ELF-1 (cell line): ENCODE measurements at regions not wholly inside any gene's neighbourhood (a gene's known extent, or its start where the extent isn't known, plus 50 kb on each side); places are given as distances from the start of the nearest gene placed in this dataset.

ENCODE experiments used
- DNase-seq: peaks from one replicate; pipeline ENCODE4 v3.0.0-alpha.2; 2016; ENCODE audit warnings: low read depth, low spot score

DNA sequence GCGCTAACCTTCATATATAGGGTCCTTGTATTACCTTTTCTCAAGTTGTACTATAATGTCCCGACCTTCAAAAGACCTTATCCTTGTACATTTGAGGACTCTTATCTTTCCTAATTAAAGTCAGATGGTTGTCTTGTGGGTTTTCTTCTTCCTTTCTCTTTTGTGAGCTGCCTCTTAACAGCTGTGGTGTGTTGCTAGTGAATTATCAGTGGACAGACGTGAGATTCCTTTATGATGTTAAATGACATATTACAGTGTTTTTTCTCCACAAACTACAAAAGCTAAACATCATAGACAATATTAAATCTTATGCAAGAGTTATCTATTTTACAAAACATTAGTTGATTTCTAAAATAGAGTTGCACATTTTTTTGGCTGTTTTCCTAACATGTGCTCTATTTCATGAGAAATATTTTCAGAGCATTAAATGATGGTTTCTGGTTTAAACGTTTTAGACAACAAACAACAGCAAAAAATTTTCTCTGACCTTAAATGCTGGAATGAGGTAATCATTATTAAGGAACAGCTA lies 272.2 kb upstream of the NPVF start:
- DNase-seq, result no peak

DNA sequence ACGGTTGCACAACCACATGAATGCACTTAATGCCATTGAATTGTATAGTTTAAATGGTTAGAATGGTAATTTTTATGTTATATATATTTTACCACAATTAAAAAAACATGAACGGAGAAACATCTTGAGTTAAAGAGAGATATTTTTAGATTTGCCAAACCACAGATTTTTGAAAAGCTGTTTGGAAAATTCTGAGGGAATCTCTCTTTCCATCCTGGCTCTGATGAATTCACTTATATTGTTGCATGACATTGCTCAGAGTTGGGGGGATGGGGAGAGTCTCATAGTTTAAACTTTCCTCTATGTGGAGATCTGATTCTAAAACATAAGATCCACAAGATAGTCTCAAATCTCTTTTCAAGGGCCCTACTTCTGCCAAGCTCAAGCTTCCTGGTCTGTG lies 275.0 kb upstream of the NPVF start:
- no peak for DNase-seq

GRCh38 chr7:25512061-25512687 lies 283.9 kb upstream of the NPVF start:
- no peak for DNase-seq

DNA sequence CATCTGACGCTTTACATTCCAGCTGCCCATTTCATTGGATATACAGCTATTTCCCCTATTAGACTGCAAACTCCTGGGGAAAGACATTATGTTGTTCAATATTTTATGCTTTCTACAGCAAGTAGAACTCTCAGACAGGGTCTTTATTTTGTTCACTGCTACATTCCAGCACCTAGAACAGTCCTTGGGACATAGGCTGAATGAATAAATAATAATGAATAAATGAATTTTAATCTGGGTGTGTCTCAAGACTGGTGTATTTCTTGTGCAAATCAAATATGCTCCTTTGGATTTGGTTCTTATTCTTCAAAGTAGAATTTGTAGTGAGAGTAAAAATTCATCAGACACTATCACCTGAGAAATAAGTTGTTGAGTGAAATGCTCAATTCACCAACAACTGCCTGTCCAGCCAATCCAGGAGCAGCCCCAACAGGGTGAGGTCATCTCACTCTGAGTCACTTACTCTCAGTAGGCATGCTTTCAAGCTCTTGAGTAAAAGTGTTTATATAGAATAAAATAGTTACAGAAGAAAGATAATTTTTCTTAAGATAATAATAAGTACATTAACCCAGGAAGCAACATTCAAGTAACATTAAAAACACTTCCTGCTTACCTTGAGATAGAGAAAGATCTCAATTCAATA lies 287.5 kb upstream of the NPVF start:
- DNase-seq, result no peak

DNA sequence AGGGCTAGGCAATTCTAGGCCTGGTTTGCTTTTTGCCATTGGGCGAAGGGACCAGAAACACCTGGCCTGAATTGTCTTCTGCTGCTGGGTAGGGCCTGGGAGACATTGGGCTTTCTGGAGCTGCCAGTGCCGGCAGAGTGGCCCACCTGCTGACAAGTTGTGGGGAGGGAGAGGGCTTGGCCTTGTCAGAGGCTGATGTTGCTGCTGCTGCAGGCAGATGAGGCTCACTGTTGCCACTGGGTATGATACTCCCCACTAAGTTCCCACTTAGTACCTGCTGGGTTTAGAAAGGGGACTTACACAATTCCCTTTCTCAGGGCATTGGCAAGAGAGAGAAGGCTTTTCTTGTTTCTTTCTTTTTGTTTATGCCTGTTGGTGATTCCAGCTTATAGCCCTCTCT lies 289.6 kb upstream of the NPVF start:
- peak; percentile 6 for DNase-seq

DNA sequence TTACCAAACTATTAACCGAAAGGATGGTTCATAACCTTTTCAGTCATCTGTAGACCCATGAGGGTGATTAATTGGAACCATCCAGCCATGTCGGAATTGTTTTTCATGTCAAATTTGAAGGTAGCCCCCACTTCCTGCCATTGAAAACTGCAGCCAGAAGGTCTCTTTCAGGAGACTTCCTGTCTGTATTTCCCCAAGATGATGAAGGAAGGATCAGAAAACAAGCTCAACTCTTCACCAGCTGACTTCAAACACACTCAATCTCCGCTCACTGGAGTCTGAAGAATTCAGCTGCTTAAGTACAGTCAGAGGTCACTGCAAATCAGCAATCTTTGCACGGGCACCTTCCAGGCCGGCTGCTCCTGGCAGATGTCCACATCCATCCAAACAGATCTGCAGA lies 291.7 kb upstream of the NPVF start:
- no peak for DNase-seq

- no peak for DNase-seq
Observed at GRCh38 chr7:25520516-25520915, 292.2 kb upstream of the NPVF start.

DNA sequence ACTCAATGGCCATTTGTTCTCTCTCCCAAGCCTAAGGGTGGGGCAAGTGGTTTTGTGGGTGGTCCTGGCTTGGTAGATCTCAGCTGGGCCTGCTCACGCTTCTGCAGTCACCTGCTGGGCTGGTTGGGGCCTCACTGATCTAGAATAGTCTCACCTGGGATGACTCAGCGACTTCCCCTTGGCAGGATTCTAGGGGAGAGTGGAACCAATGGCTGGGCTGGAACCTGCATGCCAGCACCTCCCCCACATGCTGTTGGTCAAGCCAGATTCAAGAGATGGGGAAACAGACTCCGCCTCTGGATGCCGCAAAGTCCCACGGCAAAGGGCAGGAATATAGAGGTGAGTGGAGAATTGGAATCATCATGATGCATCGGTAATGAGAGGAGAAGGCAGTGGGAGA lies 292.9 kb upstream of the NPVF start:
- peak; percentile 21 for DNase-seq

- no peak for DNase-seq
Observed at GRCh38 chr7:25522727-25523126, 294.4 kb upstream of the NPVF start.

DNA sequence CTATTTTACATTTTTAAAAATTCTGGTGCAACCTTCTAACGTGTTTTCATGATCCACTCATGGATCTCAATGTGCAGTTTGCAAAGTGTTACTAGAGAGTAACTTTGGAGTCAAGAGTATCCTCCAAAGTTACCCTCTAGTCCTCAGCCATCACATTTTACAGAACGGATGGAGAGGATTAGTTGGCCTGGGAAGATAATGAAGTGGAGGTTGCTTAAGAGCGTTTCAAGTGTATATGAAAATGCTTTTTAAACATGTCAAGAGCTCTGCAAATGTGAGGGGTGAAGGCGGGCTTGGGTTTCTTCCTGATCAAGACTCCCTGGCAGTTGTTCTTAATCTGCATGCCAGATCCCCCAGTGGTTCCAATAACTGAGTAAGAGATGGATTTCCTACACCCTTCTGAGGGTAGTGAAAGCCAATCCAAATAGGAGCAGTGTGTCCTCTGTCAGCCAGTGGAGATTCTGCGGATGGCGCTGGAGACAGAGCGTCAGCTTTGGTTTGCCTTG lies 299.4 kb upstream of the NPVF start:
- DNase-seq, result no peak

GRCh38 chr7:25529320-25529719 lies 301.0 kb upstream of the NPVF start:
- no peak for DNase-seq

GRCh38 chr7:25536851-25537250 lies 308.6 kb upstream of the NPVF start:
- no peak for DNase-seq

GRCh38 chr7:25537662-25538375 lies 309.5 kb upstream of the NPVF start:
- no peak for DNase-seq

- no peak for DNase-seq
Observed at GRCh38 chr7:25541094-25541821, 313.0 kb upstream of the NPVF start.

GRCh38 chr7:25541877-25542276 lies 313.6 kb upstream of the NPVF start:
- DNase-seq, result no peak

GRCh38 chr7:25543210-25543609 lies 314.9 kb upstream of the NPVF start:
- no peak for DNase-seq

- DNase-seq, result no peak
Observed at GRCh38 chr7:25543798-25544197, 315.5 kb upstream of the NPVF start.

DNA sequence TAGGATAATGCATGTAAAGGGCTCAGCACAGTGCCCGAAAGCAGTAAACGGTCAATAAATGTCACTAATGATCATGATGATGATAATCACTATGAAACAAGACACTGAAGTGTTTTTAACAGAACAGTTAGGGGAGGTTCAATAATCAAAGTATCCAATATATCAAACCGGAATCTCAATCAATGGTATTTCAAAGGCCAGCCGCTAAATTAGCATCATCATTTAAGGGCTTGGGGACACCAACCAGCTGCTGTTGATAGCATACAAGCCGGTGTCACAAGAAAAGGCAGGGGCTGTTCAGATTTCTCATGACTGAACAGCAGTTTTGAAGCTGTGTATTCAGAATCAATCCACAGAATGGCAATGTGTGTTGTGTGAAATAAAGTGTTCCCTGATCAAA lies 316.0 kb upstream of the NPVF start:
- DNase-seq, result no peak

DNA sequence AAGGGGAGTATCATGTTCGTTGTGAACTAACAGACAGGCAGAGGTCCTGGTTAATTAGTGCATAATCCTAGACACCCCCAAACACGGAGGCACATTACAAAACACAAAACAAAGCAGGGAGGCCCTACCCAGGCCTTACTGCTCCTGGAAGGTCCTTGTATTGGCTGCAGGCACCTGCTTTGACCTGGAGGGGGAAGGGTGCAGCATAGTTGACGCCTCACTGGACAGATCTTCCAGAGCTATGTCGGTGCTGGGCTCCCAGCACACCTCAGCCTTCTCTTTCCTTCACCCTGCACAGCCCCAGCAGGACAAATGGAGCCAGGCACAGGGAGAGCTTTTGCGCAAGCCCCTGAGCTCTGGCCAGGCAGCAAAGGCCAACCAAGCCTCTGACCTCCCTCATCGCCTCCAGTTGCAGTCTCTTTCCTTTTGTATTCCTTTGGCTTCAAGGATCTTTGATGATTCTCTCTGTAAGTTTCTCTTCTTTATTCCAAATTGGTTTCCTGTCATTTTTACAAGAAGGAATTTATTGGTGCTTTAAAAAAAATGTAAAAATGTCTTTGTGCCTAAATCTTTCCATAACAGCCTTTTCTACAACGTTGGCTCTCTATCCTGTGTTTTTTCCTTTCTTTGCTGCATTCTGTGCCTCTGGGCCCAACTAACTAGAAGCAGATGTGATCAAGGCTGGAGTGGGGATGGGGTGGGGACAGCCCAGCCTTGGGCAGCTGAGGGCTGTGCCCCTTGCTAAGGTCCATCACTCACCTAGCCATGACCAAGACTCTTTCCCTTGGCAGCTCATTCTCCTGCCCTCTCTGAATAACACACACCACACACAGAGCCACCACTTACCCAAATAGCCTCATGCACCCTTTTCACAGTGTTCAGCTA lies 317.1 kb upstream of the NPVF start:
- DNase-seq, result peak; percentile 19

DNA sequence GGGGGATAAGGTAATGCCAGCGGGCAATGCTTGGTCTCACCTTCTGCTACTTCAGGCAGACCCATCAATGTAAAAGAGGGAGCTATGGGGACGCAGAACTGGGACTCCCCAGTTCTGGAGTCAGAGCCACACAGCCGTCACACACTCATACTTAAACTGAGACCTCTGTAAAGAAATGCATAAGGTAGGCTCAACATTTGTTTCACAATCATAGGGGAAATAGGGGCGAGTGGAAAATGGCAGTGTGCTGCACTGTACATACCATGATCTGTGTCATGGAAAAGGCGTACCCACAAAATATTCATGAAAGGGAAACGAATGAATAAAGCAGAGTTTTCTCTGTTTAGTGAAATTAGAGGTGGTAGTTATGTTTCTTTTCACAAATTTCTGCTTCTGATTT lies 318.0 kb upstream of the NPVF start:
- no peak for DNase-seq
